ENCODE measurements at regions not wholly inside any gene's neighbourhood (a gene's known extent, or its start where the extent isn't known, plus 50 kb on each side); places are given as distances from the start of the nearest gene placed in this dataset.
"Not testable (repeated sequence)": the region's sequence is repeated elsewhere in the genome, so short reads cannot be mapped to it uniquely, and the experiment has no call there.

- DNase-seq (ENCODE audit: low read depth, low spot score) (no peak), FAIRE-seq (no peak)
- Histone ChIP-seq H2AFZ (ENCODE audit: control insufficient read depth, low read length) (no peak overlapping the region), H3K79me2 (ENCODE audit: control insufficient read depth, insufficient read depth, low read length) (no peaks in the 10 kb centered on the region), H3K4me1 (ENCODE audit: control insufficient read depth, extremely low read depth, insufficient read depth, low read length) (peaks cover 4% of the 10 kb centered on the region), H3K27ac (ENCODE audit: control insufficient read depth, insufficient read depth, low read length) (no peak overlapping the region), H3K9ac (ENCODE audit: control insufficient read depth, extremely low read depth, insufficient read depth, low read length) (no peak overlapping the region), H4K20me1 (ENCODE audit: control insufficient read depth, extremely low read depth, insufficient read depth, low read length) (no peaks in the 10 kb centered on the region), H3K4me3 (ENCODE audit: control insufficient read depth in 2 of 3, extremely low read depth in 1 of 3, insufficient read depth in 2 of 3, low read depth in 1 of 3, low read length in 3 of 3) (no peak overlapping the region), H3K4me2 (ENCODE audit: control insufficient read depth, extremely low read depth, insufficient read depth, low read depth, low read length) (no peak overlapping the region), H3K9me1 (ENCODE audit: control insufficient read depth, extremely low read depth, insufficient read depth, low read length) (no peaks in the 10 kb centered on the region), H3K27me3 (ENCODE audit: control insufficient read depth, extremely low read depth, insufficient read depth, low read length) (no peaks in the 10 kb centered on the region), H3K9me3 (ENCODE audit: control insufficient read depth, low read depth, low read length) (no peaks in the 10 kb centered on the region), H3K36me3 (ENCODE audit: control insufficient read depth in 2 of 2, extremely low read depth in 1 of 2, insufficient read depth in 2 of 2, low read length in 2 of 2) (no peaks in the 10 kb centered on the region)
- TF ChIP-seq CTCF (optimal IDR thresholded peaks at IDR 0.05 in 1 of 3, IDR thresholded peaks at IDR 0.05 in 1 of 3, conservative IDR thresholded peaks at IDR 0.05 in 1 of 3; ENCODE audit: extremely low read depth in 1 of 3, insufficient read depth in 2 of 3, low read length in 3 of 3): no peak
- no peak for TF ChIP-seq EZH2 (IDR thresholded peaks at IDR 0.05; ENCODE audit: low read length)
- dilution Hi-C loops (cut with MboI; ENCODE audit: extremely low pct_ligation_motif_present, low sequenced_read_pairs): no loop called here
Observed at GRCh38 chr11:121901886-121902285, 214.1 kb downstream of the BLID start.

GRCh38 chr11:121901417-121901816 is 214.6 kb downstream of the BLID start:
- H3K36me3 ChIP-seq (ENCODE audit: control insufficient read depth in 2 of 2, extremely low read depth in 1 of 2, insufficient read depth in 2 of 2, low read length in 2 of 2); H3K9me3 ChIP-seq (ENCODE audit: control insufficient read depth, low read depth, low read length); H3K9ac ChIP-seq (ENCODE audit: control insufficient read depth, extremely low read depth, insufficient read depth, low read length); H2AFZ ChIP-seq (ENCODE audit: control insufficient read depth, low read length); H3K4me1 ChIP-seq (ENCODE audit: control insufficient read depth, extremely low read depth, insufficient read depth, low read length); H3K9me1 ChIP-seq (ENCODE audit: control insufficient read depth, extremely low read depth, insufficient read depth, low read length); H3K4me2 ChIP-seq (ENCODE audit: control insufficient read depth, extremely low read depth, insufficient read depth, low read depth, low read length); H3K27ac ChIP-seq (ENCODE audit: control insufficient read depth, insufficient read depth, low read length); H3K4me3 ChIP-seq (ENCODE audit: control insufficient read depth in 2 of 3, extremely low read depth in 1 of 3, insufficient read depth in 2 of 3, low read depth in 1 of 3, low read length in 3 of 3); FAIRE-seq; DNase-seq (ENCODE audit: low read depth, low spot score); H3K79me2 ChIP-seq (ENCODE audit: control insufficient read depth, insufficient read depth, low read length); dilution Hi-C loops (cut with MboI; ENCODE audit: extremely low pct_ligation_motif_present, low sequenced_read_pairs); H4K20me1 ChIP-seq (ENCODE audit: control insufficient read depth, extremely low read depth, insufficient read depth, low read length); H3K27me3 ChIP-seq (ENCODE audit: control insufficient read depth, extremely low read depth, insufficient read depth, low read length): not testable (repeated sequence)

- no peaks in the 10 kb centered on the region for H3K9me3 ChIP-seq (ENCODE audit: control insufficient read depth, low read depth, low read length)
- H3K36me3 ChIP-seq (ENCODE audit: control insufficient read depth in 2 of 2, extremely low read depth in 1 of 2, insufficient read depth in 2 of 2, low read length in 2 of 2): no peaks in the 10 kb centered on the region
- H2AFZ ChIP-seq (ENCODE audit: control insufficient read depth, low read length): no peak overlapping the region
- no peaks in the 10 kb centered on the region for H3K9me1 ChIP-seq (ENCODE audit: control insufficient read depth, extremely low read depth, insufficient read depth, low read length)
- no peaks in the 10 kb centered on the region for H4K20me1 ChIP-seq (ENCODE audit: control insufficient read depth, extremely low read depth, insufficient read depth, low read length)
- peaks cover 27% of the 10 kb centered on the region for H3K4me1 ChIP-seq (ENCODE audit: control insufficient read depth, extremely low read depth, insufficient read depth, low read length)
- H3K27me3 ChIP-seq (ENCODE audit: control insufficient read depth, extremely low read depth, insufficient read depth, low read length): no peaks in the 10 kb centered on the region
- H3K79me2 ChIP-seq (ENCODE audit: control insufficient read depth, insufficient read depth, low read length): no peaks in the 10 kb centered on the region
- no peak for DNase-seq (ENCODE audit: low read depth, low spot score)
- no peak overlapping the region for H3K27ac ChIP-seq (ENCODE audit: control insufficient read depth, insufficient read depth, low read length)
- H3K4me2 ChIP-seq (ENCODE audit: control insufficient read depth, extremely low read depth, insufficient read depth, low read depth, low read length): no peak overlapping the region
- no peak overlapping the region for H3K9ac ChIP-seq (ENCODE audit: control insufficient read depth, extremely low read depth, insufficient read depth, low read length)
- dilution Hi-C loops (cut with MboI; ENCODE audit: extremely low pct_ligation_motif_present, low sequenced_read_pairs): no loop called here
- H3K4me3 ChIP-seq (ENCODE audit: control insufficient read depth in 2 of 3, extremely low read depth in 1 of 3, insufficient read depth in 2 of 3, low read depth in 1 of 3, low read length in 3 of 3): no peak overlapping the region
- no peak for FAIRE-seq
- TF ChIP-seq CTCF (optimal IDR thresholded peaks at IDR 0.05 in 1 of 3, IDR thresholded peaks at IDR 0.05 in 1 of 3, conservative IDR thresholded peaks at IDR 0.05 in 1 of 3; ENCODE audit: extremely low read depth in 1 of 3, insufficient read depth in 2 of 3, low read length in 3 of 3) (no peak), EZH2 (IDR thresholded peaks at IDR 0.05; ENCODE audit: low read length) (no peak)
Observed at GRCh38 chr11:121899520-121899919, 216.5 kb downstream of the BLID start.

Data from keratinocyte (primary cell).